Stimulated activated CD8-positive, alpha-beta memory T cell treated with anti-CD3 and anti-CD28 coated beads, Interleukin-15, amount 100 ng/mL, for 1 hour (primary cell): ENCODE measurements at regions not wholly inside any gene's neighbourhood (a gene's known extent, or its start where the extent isn't known, plus 50 kb on each side); places are given as distances from the start of the nearest gene placed in this dataset.
A peak's percentile ranks its signal among the peaks of the same experiment; 100 is the strongest.
"Not testable (repeated sequence)": the region's sequence is repeated elsewhere in the genome, so short reads cannot be mapped to it uniquely, and the experiment has no call there.

Experiments used
- DNase-seq: peaks from one replicate; pipeline ENCODE4 v3.0.0-alpha.2; 2020; ENCODE audit warnings: low read depth

DNA sequence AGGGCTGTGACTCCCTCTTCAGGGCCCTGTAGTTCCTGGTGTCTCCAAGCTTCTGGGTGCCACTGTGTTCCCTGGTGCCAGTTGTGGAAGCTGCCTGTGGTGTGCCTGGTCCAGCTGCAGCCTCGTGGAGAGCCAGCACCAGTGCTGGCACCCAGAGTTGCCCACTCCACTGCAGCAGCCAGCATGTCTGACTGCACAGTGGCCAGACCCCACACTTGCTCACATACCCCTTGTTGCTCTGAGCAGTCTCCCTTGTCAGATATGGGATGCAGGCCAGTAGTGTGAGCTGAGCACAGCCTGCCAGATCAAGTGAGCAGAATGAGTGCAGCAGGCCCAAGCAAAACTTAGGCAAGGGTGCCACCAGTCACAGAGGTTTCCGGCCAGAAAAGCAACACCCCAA is 108.6 kb downstream of the ZMAT1 start:
- DNase-seq = no peak

GRCh38 chrX:101817739-101818138 is 114.1 kb downstream of the ZMAT1 start:
- DNase-seq = not testable (repeated sequence)

GRCh38 chrX:101813200-101813599 is 118.6 kb downstream of the ZMAT1 start:
- no peak for DNase-seq

DNA sequence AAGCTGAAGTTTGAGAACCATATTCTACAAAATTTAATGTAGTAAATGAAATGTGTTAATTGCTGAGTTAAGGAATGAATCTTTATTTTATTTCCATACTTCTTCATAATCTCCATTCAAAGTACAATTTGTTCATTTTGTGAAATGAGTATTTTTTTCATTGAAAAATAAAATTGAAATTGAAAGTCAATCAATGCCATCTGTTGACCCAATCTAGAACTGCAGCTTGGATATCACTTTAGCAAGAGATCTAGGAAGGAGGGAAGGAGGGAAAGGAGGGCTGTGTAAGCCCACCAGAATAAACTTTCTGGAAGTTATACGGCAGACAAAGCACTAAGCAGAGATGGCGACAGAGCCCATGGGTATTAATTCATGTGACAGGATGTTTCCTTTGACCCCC is 128.4 kb downstream of the ZMAT1 start:
- no peak for DNase-seq

- DNase-seq = peak; percentile 49
Observed at GRCh38 chrX:101799387-101799786, 132.4 kb downstream of the ZMAT1 start.

- no peak for DNase-seq
Observed at GRCh38 chrX:101787934-101788333, 128.3 kb upstream of the ARMCX2 start.

GRCh38 chrX:101785142-101785541 is 125.5 kb upstream of the ARMCX2 start:
- no peak for DNase-seq

GRCh38 chrX:101780421-101780820 is 120.8 kb upstream of the ARMCX2 start:
- DNase-seq = not testable (repeated sequence)

GRCh38 chrX:101774340-101774739 is 114.7 kb upstream of the ARMCX2 start:
- DNase-seq = no peak

DNA sequence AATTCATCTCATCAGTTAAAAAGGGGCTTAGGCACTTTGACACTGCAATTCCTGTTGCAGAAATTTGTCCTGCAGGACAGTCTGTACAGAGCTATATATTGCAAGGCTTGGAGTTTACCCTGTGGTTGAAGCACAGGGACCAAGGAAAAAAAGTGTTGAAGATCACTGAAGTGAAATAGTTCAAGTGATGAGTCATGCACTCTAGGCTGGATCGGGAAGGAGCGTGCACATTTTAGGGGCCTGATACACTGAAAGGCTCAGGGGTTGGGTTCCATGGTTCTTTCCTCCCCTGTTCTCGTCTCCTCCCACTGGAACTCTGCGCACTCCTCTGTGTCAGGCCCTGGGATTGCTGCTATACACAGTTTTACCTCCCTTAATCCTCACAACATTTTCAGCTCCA is 104.9 kb upstream of the ARMCX2 start:
- DNase-seq = no peak

DNA sequence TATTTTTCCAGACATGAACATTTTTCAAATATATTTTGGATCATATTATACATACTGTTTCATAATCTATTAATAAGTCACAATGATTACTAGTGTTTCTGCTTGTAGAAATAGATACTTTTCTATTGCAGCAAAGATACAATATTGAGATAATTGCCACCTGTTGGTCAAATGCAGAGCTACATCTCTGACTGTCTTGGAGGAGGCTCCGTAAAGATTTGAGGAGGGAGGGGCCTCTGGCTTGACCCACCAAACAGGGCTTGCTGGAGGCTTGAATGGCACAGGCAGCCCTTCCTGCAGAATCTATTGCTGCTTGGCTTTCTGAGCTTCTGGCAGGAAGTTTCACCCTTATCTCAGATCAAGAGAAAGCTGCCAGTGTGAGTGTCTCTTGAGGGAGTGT is 99.3 kb upstream of the ARMCX2 start:
- DNase-seq = no peak

GRCh38 chrX:101750744-101751143 is 91.1 kb upstream of the ARMCX2 start:
- no peak for DNase-seq

- DNase-seq = no peak
Observed at GRCh38 chrX:101749436-101749835, 89.8 kb upstream of the ARMCX2 start.

- no peak for DNase-seq
Observed at GRCh38 chrX:101745046-101745445, 85.4 kb upstream of the ARMCX2 start.

GRCh38 chrX:101744085-101744484 is 84.4 kb upstream of the ARMCX2 start:
- no peak for DNase-seq

GRCh38 chrX:101740642-101741041 is 81.0 kb upstream of the ARMCX2 start:
- no peak for DNase-seq

GRCh38 chrX:101738867-101739266 is 79.2 kb upstream of the ARMCX2 start:
- DNase-seq = not testable (repeated sequence)

DNA sequence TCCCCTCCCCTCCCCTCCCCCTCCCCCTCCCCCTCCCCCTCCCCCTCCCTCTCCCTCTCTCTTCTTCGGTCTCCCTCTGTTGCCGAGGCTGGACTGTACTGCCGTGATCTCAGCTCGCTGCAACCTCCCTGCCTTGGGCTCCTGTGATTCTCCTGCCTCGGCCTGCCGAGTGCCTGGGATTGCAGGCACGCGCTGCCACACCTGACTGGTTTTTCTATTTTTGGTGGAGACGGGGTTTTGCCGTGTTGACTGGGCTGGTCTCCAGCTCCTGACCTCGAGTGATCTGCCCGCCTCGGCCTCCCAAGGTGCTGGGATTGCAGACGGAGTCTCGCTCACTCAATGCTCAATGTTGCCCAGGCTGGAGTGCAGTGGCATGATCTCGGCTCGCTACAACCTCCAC is 78.8 kb upstream of the ARMCX2 start:
- not testable (repeated sequence) for DNase-seq

GRCh38 chrX:101736651-101737050 is 77.0 kb upstream of the ARMCX2 start:
- no peak for DNase-seq

GRCh38 chrX:101732870-101733269 is 73.2 kb upstream of the ARMCX2 start:
- no peak for DNase-seq

- DNase-seq = no peak
Observed at GRCh38 chrX:101729986-101730385, 70.3 kb upstream of the ARMCX2 start.
